Medulla oblongata (tissue), 1 donor: ENCODE measurements at regions not wholly inside any gene's neighbourhood (a gene's known extent, or its start where the extent isn't known, plus 50 kb on each side); places are given as distances from the start of the nearest gene placed in this dataset.
"Not testable (repeated sequence)": the region's sequence is repeated elsewhere in the genome, so short reads cannot be mapped to it uniquely, and the experiment has no call there.

Source experiments
- DNase-seq: peaks from one replicate; pipeline ENCODE4 v3.0.0-alpha.2; 2015; ENCODE audit errors: extremely low spot score

GRCh38 chr5:4017076-4017803 is 421.6 kb downstream of the IRX1 start:
- DNase-seq = no peak

DNA sequence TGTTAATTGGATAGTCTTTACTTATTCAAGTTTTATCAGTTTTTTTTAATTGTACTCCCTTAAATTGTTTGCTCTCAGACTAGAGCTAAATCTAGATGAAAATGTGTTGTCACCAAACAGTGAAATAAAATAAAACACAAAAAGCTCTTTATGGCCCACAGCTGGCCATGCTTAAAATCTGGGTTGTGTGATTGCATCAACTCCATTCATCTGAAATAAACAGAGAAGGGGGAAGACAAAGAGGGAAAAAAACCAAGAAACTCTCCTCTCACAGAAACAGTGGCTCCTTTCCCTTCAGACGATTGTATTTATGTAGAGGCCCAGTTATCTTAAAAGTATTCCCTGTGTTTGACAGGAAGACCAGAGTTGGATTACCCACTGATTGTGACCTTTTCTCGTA is 422.4 kb downstream of the IRX1 start:
- peak; percentile 20 for DNase-seq

DNA sequence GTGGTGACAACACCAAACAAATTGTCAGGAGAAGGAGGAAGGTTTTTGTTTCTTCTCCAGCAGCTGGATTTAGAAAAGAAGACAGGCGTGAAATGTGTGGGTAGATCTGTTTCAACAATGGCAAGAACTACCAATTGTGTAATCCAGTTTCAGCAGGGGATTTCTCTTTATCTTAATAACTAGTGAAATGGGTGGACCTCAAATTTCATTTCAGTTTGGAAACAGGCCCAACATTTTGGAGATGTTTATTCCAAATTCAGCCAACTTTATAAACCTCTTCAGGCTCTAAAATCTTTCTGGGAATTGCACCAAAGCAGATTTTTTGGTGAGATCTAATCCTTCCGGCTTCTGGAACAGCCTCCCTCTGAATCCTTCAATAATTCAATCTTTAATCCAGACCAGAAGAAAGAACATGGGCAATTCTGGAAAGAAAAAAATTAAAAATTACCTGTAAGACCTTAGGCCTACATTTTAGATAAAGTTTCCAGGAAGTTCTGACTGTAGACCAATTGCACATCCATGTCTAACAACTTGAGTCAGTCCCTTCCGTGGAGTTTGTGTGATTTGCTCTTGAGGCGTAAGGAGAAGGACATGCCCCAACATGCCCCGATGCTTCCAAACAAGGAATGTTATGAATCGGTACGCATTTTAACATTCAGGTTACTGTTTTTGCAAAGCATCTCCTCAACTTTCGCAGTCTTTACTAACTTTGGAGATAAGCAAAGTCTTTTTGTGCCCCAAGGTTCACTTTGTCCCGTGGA is 423.6 kb downstream of the IRX1 start:
- no peak for DNase-seq

- DNase-seq = no peak
These were observed 424.2 kb downstream of the IRX1 start for GRCh38 chr5:4019841-4020240.

- DNase-seq = peak; percentile 77
These were observed 424.8 kb downstream of the IRX1 start for GRCh38 chr5:4020400-4020799.

GRCh38 chr5:4022056-4022670 is 426.5 kb downstream of the IRX1 start:
- DNase-seq = no peak

- DNase-seq = no peak
These were observed 427.6 kb downstream of the IRX1 start for GRCh38 chr5:4023091-4023752.

- DNase-seq = no peak
These were observed 428.2 kb downstream of the IRX1 start for GRCh38 chr5:4023753-4024335.

DNA sequence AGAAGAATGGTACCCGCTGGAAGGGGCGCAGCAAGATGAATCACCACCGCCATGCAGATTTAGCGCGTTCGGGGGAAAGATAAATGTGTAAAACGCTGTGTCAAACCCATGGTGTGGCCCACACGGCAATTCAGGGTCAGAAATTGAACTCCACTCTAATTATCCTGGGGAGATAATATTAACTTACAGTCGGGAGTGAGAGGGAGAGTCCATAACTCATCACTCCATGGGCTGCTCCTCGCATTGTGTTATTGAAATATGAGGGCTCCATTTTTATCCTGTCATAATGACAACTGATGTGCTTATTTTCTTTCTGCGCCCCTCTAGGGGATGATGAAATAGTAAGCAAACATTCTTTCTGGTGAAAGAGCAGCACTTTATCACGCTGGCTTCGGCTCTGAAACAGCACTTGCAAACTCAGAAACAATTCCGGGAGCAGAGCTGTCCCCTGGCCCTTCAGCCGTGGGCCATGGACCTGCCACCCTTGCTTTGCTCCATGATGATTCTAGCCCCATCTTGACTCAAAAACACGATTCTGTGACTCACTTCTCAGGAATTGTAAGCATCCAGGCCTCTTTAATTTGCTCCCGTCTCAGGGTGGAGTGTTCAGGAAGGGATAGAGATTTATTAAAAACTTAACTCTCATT is 431.6 kb downstream of the IRX1 start:
- no peak for DNase-seq

GRCh38 chr5:4028384-4028783 is 432.8 kb downstream of the IRX1 start:
- DNase-seq = no peak

DNA sequence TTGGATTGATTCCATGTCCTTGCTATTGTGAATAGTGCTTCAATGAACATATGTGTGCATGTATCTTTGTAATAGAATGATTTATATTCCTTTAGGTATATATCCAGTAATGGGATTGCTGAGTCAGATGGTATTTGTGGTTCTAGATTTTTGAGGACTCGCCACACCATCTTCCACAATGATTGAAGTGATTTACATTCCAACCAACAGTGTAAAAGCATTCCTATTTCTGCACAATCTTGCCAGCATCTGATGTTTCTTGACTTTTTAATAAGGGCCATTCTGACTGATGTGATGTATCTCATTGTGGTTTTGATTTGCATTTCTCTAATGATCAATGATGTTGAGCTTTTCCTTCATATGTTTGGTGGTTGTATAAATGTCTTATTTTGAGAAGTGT is 437.9 kb downstream of the IRX1 start:
- not testable (repeated sequence) for DNase-seq

- no peak for DNase-seq
These were observed 441.2 kb downstream of the IRX1 start for GRCh38 chr5:4036861-4037260.

GRCh38 chr5:4038994-4039393 is 443.4 kb downstream of the IRX1 start:
- no peak for DNase-seq

DNA sequence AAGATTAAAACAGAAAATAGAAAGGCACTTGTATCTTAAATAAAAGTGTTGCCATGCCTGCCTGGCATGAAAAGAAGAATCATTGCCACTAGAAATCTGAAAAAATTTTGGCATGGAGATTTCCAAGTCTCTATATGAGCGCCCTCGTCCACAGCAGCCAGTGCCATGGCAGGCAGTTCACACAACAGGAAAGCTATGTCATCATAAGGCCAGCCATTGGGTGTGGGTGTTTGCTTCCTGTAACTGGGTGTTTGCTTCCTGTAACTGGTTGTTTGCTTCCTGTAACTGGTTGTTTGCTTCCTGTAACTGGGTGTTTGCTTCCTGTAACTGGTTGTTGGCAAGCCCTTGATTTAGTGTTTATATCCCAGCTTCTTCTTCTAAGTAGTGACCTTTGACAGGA is 446.7 kb downstream of the IRX1 start:
- no peak for DNase-seq

- no peak for DNase-seq
These were observed 447.5 kb downstream of the IRX1 start for GRCh38 chr5:4043135-4043534.

DNA sequence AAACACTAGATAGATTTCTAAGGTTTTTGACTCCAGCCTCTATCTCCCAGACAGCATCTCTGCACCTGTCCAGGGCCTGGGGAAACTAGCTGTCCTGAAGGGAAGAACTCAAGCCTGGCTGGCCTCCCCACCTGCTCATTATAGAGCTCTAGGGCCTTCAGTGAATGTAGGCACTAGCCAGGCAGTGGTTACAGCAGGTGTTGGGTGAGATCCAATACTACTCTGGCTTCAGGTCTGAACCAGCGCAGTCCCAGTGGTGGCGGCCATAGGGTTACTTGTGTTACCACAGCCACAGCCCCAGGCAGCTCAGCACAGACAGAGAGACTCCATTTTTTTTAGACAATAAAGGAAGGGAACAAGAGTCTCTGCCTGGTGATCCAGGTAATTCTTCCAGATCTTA is 449.2 kb downstream of the IRX1 start:
- no peak for DNase-seq

GRCh38 chr5:4048398-4048797 is 452.8 kb downstream of the IRX1 start:
- DNase-seq = no peak

- no peak for DNase-seq
These were observed 454.6 kb downstream of the IRX1 start for GRCh38 chr5:4050203-4050602.

GRCh38 chr5:4053136-4053535 is 457.5 kb downstream of the IRX1 start:
- no peak for DNase-seq

GRCh38 chr5:4054092-4054491 is 458.5 kb downstream of the IRX1 start:
- no peak for DNase-seq

DNA sequence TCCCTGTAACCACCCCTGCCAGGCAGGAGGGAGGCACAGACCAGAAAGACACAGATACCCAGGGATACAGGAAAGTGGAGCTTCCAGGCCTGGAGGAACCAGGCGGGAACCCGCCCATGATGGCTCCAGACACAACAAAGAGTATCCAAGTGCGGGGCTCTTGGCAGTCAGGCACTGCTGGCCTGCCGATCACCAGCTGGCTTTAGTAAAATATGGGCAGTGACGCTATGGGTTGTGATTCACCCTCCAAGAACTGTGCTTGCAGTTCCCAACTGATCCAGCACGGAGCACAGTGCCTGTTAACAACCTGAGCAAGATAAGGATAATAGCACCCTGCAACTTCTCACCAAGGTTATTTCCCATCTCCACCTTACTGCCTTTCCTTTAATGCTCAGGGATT is 463.3 kb downstream of the IRX1 start:
- DNase-seq = peak; percentile 2
